ENCODE measurements at regions not wholly inside any gene's neighbourhood (a gene's known extent, or its start where the extent isn't known, plus 50 kb on each side); places are given as distances from the start of the nearest gene placed in this dataset.

DNA sequence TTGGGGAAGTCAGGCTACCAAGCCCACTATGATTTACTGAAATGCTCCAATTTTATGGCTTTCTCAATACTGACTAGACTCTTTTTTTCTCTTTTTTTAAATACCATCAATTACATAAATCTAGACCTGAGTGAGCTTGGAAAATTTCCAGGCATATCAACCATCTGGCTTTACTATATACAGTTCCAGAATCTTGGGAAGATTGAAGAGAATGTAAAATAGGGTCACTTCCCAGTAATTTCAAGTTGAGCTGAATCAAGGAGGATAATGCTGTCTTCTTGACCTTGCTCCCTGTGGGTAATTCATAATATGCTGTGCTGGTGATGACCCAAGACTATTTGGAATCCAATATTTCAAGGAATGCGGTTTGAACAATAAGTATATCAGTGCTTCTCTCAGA, 108.1 kb downstream of the MAP3K21 start:
- H3K9me3 ChIP-seq (ENCODE audit: control insufficient read depth in 2 of 2, insufficient read depth in 1 of 2, low read length in 1 of 2), result no peaks in the 10 kb centered on the region
- DNase-seq (ENCODE audit: low read depth in 6 of 9, low spot score in 9 of 9), result no peak
- no peak overlapping the region for H3K4me3 ChIP-seq (ENCODE audit: low read length in 2 of 2)
- H3K27me3 ChIP-seq (ENCODE audit: control insufficient read depth in 2 of 2, insufficient read depth in 1 of 2, low read length in 1 of 2), result no peaks in the 10 kb centered on the region
- H3K36me3 ChIP-seq (ENCODE audit: control insufficient read depth in 2 of 2, insufficient read depth in 2 of 2, low read length in 1 of 2), result no peaks in the 10 kb centered on the region
- H3K27ac ChIP-seq (ENCODE audit: low read depth in 1 of 2, low read length in 1 of 2), result no peak overlapping the region
- H3K4me1 ChIP-seq (ENCODE audit: control insufficient read depth in 2 of 2, insufficient read depth in 2 of 2, low read length in 2 of 2), result no peaks in the 10 kb centered on the region
- WGBS, result 47% methylated on average over 1 of the region's 1 CpG

DNA sequence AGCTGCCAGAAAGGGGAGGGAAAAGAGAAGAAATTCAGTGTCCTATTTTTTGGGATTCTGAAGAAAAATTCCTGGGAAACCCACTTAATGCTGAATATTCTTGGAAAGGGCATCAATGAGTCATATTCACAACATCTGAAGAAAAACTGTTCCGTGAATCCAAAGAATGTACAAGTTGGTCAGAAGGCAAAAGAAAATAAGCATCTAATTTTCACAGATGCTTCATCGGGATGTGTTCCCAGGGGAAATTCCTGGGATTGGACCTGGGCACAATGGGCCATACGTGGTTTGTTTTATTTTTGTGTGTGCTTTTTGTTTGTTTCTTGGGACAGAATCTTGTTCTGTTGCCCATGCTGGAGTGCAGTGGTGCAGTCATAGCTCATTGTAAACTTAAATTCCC, 112.2 kb downstream of the MAP3K21 start:
- WGBS, result 89% methylated on average over 3 of the region's 3 CpGs
- no peak for DNase-seq (ENCODE audit: low read depth in 6 of 9, low spot score in 9 of 9)
- no peak overlapping the region for H3K27ac ChIP-seq (ENCODE audit: low read depth in 1 of 2, low read length in 1 of 2)

DNA sequence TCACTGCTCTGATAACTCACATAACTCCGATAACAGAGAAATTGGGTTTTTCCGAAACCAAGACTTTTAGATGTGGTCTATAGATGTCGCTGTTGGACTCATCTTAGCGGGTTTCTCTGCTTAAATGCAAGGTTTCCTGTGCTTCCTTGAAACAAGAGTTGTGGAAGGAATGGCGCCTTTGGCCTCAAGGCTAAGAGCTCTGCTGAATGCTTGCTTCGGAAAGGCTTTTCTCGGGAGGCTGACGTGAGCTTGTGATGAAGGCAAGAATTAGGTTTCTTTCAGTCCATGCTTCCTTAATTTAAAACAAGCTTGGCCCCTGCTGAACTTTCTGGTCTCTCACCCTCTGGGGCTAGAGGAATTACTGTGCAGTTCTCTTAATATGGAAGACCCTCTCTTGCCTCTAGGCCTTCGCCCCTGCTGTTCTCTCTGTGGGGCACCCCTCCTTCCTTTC, 113.5 kb downstream of the MAP3K21 start:
- WGBS, result 19% methylated on average over 9 of the region's 9 CpGs
- no peaks in the 10 kb centered on the region for H3K27me3 ChIP-seq (ENCODE audit: control insufficient read depth in 2 of 2, insufficient read depth in 1 of 2, low read length in 1 of 2)
- no peaks in the 10 kb centered on the region for H3K9me3 ChIP-seq (ENCODE audit: control insufficient read depth in 2 of 2, insufficient read depth in 1 of 2, low read length in 1 of 2)
- H3K4me1 ChIP-seq (ENCODE audit: control insufficient read depth in 2 of 2, insufficient read depth in 2 of 2, low read length in 2 of 2), result no peaks in the 10 kb centered on the region
- no peak overlapping the region for H3K4me3 ChIP-seq (ENCODE audit: low read length in 2 of 2)
- H3K36me3 ChIP-seq (ENCODE audit: control insufficient read depth in 2 of 2, insufficient read depth in 2 of 2, low read length in 1 of 2), result no peaks in the 10 kb centered on the region
- peak in 6 of 9 donors; percentile 9 to 57 (median 16) for DNase-seq (ENCODE audit: low read depth in 6 of 9, low spot score in 9 of 9)
- no peak overlapping the region for H3K27ac ChIP-seq (ENCODE audit: low read depth in 1 of 2, low read length in 1 of 2)

More for the DNA sequence above, 112.2 kb downstream of the MAP3K21 start:
- no peaks in the 10 kb centered on the region for H3K4me1 ChIP-seq (ENCODE audit: control insufficient read depth in 2 of 2, insufficient read depth in 2 of 2, low read length in 2 of 2)
- H3K27me3 ChIP-seq (ENCODE audit: control insufficient read depth in 2 of 2, insufficient read depth in 1 of 2, low read length in 1 of 2), result no peaks in the 10 kb centered on the region
- H3K4me3 ChIP-seq (ENCODE audit: low read length in 2 of 2), result no peak overlapping the region
- H3K36me3 ChIP-seq (ENCODE audit: control insufficient read depth in 2 of 2, insufficient read depth in 2 of 2, low read length in 1 of 2), result no peaks in the 10 kb centered on the region
- no peaks in the 10 kb centered on the region for H3K9me3 ChIP-seq (ENCODE audit: control insufficient read depth in 2 of 2, insufficient read depth in 1 of 2, low read length in 1 of 2)

DNA sequence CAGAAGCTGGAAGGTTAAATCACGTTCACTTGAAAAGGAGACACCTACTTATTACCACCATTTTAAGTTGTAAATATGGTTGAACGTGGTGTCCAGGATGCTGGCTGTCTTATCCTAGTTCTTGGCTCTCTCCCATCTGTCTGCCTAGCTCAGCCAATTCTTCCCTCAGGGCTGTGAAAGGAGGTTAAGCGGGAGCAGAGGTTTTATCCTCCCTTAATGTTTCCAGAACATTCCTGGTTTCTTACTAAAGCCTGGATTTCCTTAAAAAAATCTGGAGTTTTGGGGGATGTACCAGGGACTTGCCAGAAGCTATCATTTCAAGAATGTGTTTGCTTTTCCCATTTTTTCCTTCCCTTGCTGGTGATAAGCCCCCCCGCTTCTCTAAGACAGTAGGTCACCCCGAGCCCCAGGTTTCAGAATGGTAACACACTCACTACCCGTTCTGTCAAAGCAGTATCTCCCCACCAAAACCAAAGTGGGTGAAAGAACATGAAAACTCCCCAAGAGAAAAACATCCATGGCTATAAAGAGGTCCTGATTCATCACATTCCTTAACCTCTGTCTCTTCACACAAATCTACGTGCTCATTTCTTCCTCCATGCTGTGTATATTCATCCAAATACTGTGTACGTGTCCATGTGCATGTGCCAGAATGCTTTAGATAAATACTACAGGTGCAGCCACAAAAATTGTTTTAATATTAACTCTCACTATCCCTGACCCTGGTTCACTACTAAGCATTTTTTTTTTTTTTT, 114.7 kb downstream of the MAP3K21 start:
- Histone ChIP-seq H3K27me3 (ENCODE audit: control insufficient read depth in 2 of 2, insufficient read depth in 1 of 2, low read length in 1 of 2) (no peaks in the 10 kb centered on the region), H3K4me1 (ENCODE audit: control insufficient read depth in 2 of 2, insufficient read depth in 2 of 2, low read length in 2 of 2) (no peaks in the 10 kb centered on the region), H3K27ac (ENCODE audit: low read depth in 1 of 2, low read length in 1 of 2) (no peak overlapping the region), H3K36me3 (ENCODE audit: control insufficient read depth in 2 of 2, insufficient read depth in 2 of 2, low read length in 1 of 2) (no peaks in the 10 kb centered on the region), H3K9me3 (ENCODE audit: control insufficient read depth in 2 of 2, insufficient read depth in 1 of 2, low read length in 1 of 2) (no peaks in the 10 kb centered on the region), H3K4me3 (ENCODE audit: low read length in 2 of 2) (no peak overlapping the region)
- no peak for DNase-seq (ENCODE audit: low read depth in 6 of 9, low spot score in 9 of 9)
- WGBS, result 90% methylated on average over 8 of the region's 8 CpGs

DNA sequence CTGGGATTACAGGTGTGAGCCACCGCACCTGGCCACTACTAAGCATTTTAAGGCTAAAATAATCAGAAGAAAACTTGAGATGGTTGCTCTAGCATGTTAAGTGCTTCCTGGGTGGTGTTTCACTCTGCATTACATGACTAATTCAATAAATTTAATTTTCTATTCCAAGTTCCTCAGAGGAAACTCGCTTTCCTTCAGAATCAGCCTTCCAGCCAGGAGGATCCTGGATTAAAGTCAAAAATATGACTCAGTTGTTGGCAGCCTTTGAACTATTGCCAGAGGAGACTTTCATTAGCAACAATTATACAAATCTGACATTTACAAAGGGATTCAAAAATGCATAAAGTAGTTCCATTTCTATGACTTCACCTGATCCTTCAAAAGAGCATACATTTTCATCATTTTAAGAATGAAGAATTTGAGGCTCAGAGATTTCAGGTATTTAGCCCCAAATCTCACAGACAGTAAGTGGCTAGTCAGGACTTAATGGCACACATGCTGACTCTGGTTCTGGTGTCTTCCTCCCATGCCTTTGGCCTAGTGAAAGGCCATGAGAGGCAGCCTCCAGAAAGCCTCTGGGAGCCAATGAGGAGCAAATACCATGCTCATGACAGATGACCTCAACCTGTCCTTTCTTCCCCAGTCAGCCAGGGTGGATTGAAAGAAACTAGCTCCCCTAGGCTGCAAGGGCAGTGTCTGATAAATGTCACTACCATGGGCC, 115.7 kb downstream of the MAP3K21 start:
- H3K27me3 ChIP-seq (ENCODE audit: control insufficient read depth in 2 of 2, insufficient read depth in 1 of 2, low read length in 1 of 2), result no peaks in the 10 kb centered on the region
- H3K9me3 ChIP-seq (ENCODE audit: control insufficient read depth in 2 of 2, insufficient read depth in 1 of 2, low read length in 1 of 2), result no peaks in the 10 kb centered on the region
- 49% methylated on average over 2 of the region's 2 CpGs for WGBS

DNA sequence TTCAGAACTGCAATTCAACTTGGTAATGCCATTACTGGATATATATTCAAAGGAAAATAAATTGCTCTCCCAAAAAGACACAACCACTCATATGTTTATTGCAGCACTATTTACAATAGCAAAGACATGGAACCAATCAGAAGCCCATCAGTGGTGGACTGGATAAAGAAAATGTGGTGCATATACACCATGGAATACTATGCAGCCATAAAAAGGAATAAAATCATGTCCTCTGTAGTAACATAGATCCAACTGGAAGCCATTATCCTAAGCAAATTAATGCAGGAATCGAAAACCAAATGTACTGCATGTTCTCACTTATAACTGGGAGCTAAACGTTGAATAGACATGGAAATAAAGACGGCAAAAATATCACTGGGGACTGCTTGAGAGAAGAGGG, 117.0 kb downstream of the MAP3K21 start:
- Histone ChIP-seq H3K27me3 (ENCODE audit: control insufficient read depth in 2 of 2, insufficient read depth in 1 of 2, low read length in 1 of 2) (no peaks in the 10 kb centered on the region), H3K27ac (ENCODE audit: low read depth in 1 of 2, low read length in 1 of 2) (no peak overlapping the region), H3K9me3 (ENCODE audit: control insufficient read depth in 2 of 2, insufficient read depth in 1 of 2, low read length in 1 of 2) (no peaks in the 10 kb centered on the region), H3K36me3 (ENCODE audit: control insufficient read depth in 2 of 2, insufficient read depth in 2 of 2, low read length in 1 of 2) (no peaks in the 10 kb centered on the region), H3K4me1 (ENCODE audit: control insufficient read depth in 2 of 2, insufficient read depth in 2 of 2, low read length in 2 of 2) (no peaks in the 10 kb centered on the region), H3K4me3 (ENCODE audit: low read length in 2 of 2) (no peak overlapping the region)
- WGBS, result 90% methylated on average over 3 of the region's 3 CpGs
- DNase-seq (ENCODE audit: low read depth in 6 of 9, low spot score in 9 of 9), result no peak

More for the DNA sequence above, 115.7 kb downstream of the MAP3K21 start:
- no peak for DNase-seq (ENCODE audit: low read depth in 6 of 9, low spot score in 9 of 9)
- no peak overlapping the region for H3K27ac ChIP-seq (ENCODE audit: low read depth in 1 of 2, low read length in 1 of 2)
- no peak overlapping the region for H3K4me3 ChIP-seq (ENCODE audit: low read length in 2 of 2)
- no peaks in the 10 kb centered on the region for H3K4me1 ChIP-seq (ENCODE audit: control insufficient read depth in 2 of 2, insufficient read depth in 2 of 2, low read length in 2 of 2)
- no peaks in the 10 kb centered on the region for H3K36me3 ChIP-seq (ENCODE audit: control insufficient read depth in 2 of 2, insufficient read depth in 2 of 2, low read length in 1 of 2)

DNA sequence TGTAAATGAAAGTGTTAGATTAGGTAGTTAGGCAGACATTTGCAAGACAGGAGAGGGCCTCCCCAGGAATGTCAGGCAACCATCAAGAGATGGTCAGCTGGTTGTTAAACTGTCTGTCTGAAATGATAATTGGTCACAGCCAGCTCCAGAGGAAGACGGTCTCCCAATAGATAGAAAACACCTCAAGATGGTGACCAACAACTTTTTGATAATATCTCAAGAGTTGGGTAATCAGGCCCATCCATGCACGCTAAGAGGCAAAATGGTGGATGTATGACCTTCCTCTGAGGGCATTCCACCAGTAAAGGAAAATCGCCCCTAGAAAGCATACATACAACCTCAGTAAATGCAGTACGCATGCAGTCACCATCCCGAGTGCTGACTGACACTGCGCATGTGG, 118.2 kb downstream of the MAP3K21 start:
- H3K4me1 ChIP-seq (ENCODE audit: control insufficient read depth in 2 of 2, insufficient read depth in 2 of 2, low read length in 2 of 2), result no peaks in the 10 kb centered on the region
- no peaks in the 10 kb centered on the region for H3K9me3 ChIP-seq (ENCODE audit: control insufficient read depth in 2 of 2, insufficient read depth in 1 of 2, low read length in 1 of 2)
- no peak for DNase-seq (ENCODE audit: low read depth in 6 of 9, low spot score in 9 of 9)
- H3K4me3 ChIP-seq (ENCODE audit: low read length in 2 of 2), result no peak overlapping the region
- H3K36me3 ChIP-seq (ENCODE audit: control insufficient read depth in 2 of 2, insufficient read depth in 2 of 2, low read length in 1 of 2), result no peaks in the 10 kb centered on the region
- 96% methylated on average over 6 of the region's 6 CpGs for WGBS
- H3K27me3 ChIP-seq (ENCODE audit: control insufficient read depth in 2 of 2, insufficient read depth in 1 of 2, low read length in 1 of 2), result no peaks in the 10 kb centered on the region
- no peak overlapping the region for H3K27ac ChIP-seq (ENCODE audit: low read depth in 1 of 2, low read length in 1 of 2)

DNA sequence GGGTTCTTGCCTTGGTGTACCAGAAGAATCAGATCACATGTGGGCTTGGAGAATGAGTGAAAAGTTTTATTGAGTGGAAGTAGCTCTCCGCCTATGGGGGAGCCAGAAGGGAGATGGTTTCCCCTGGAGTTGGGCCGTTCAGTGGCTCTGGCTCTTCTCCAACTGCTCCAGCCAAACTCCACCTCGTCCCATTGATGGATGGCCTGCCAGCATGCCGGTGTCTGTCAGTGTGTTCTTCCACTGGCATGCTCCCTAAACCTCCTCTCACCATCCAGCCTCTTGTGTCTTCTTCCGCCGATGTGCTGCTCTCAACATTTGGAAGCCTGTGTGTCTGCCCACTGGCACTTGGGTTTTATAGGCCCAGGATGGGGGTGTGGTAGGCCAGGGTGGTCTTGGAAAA, 119.4 kb downstream of the MAP3K21 start:
- Histone ChIP-seq H3K27me3 (ENCODE audit: control insufficient read depth in 2 of 2, insufficient read depth in 1 of 2, low read length in 1 of 2) (no peaks in the 10 kb centered on the region), H3K4me1 (ENCODE audit: control insufficient read depth in 2 of 2, insufficient read depth in 2 of 2, low read length in 2 of 2) (no peaks in the 10 kb centered on the region), H3K36me3 (ENCODE audit: control insufficient read depth in 2 of 2, insufficient read depth in 2 of 2, low read length in 1 of 2) (no peaks in the 10 kb centered on the region), H3K4me3 (ENCODE audit: low read length in 2 of 2) (no peak overlapping the region), H3K27ac (ENCODE audit: low read depth in 1 of 2, low read length in 1 of 2) (no peak overlapping the region), H3K9me3 (ENCODE audit: control insufficient read depth in 2 of 2, insufficient read depth in 1 of 2, low read length in 1 of 2) (no peaks in the 10 kb centered on the region)
- WGBS, result 94% methylated on average over 6 of the region's 6 CpGs
- no peak for DNase-seq (ENCODE audit: low read depth in 6 of 9, low spot score in 9 of 9)

DNA sequence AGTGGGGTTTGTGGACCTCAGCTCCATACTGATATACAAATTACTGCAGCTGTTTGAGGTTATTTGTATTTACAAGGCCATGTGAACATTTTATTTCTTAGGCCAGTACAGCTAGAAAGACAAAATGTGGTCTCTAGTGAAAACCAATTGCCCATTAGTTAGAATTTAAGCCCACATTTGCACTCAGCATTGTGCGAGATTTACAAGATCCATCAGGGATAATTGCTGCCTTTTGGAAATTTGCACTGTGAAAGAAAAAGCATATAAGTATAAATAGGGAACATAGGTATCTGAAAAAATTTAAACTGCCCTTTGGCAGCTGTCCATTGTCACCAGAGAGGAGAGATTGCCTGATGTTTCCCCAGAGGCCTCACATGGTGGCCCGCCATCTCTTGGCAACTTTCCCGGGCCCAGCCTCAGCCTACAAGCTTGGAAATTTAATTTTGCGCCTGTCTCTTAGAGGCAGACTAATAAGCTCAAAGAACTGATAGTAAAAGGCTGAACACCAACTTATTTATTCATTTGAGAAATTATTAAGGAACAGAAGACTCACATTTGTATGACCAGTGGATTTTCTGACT, 120.7 kb downstream of the MAP3K21 start:
- Histone ChIP-seq H3K4me1 (ENCODE audit: control insufficient read depth in 2 of 2, insufficient read depth in 2 of 2, low read length in 2 of 2) (no peaks in the 10 kb centered on the region), H3K4me3 (ENCODE audit: low read length in 2 of 2) (no peak overlapping the region), H3K9me3 (ENCODE audit: control insufficient read depth in 2 of 2, insufficient read depth in 1 of 2, low read length in 1 of 2) (no peaks in the 10 kb centered on the region), H3K27me3 (ENCODE audit: control insufficient read depth in 2 of 2, insufficient read depth in 1 of 2, low read length in 1 of 2) (no peaks in the 10 kb centered on the region), H3K27ac (ENCODE audit: low read depth in 1 of 2, low read length in 1 of 2) (no peak overlapping the region), H3K36me3 (ENCODE audit: control insufficient read depth in 2 of 2, insufficient read depth in 2 of 2, low read length in 1 of 2) (no peaks in the 10 kb centered on the region)
- 92% methylated on average over 4 of the region's 4 CpGs for WGBS
- no peak for DNase-seq (ENCODE audit: low read depth in 6 of 9, low spot score in 9 of 9)
